ENCODE measurements at regions not wholly inside any gene's neighbourhood (a gene's known extent, or its start where the extent isn't known, plus 50 kb on each side); places are given as distances from the start of the nearest gene placed in this dataset.

GRCh38 chr2:238640486-238640885 lies 207.4 kb upstream of the TWIST2 start:
- WGBS (ENCODE audit: insufficient coverage): 81% methylated on average over 4 of the region's 8 CpGs
- Histone ChIP-seq H3K79me2 (ENCODE audit: insufficient read depth, low read length) (no peaks in the 10 kb centered on the region), H4K20me1 (ENCODE audit: insufficient read depth, low read length) (no peaks in the 10 kb centered on the region), H3K4me3 (replicated peaks in 1 of 3; ENCODE audit: low read depth in 2 of 3, low read length in 3 of 3) (no peak overlapping the region), H3K36me3 (replicated peaks in 1 of 2; ENCODE audit: control insufficient read depth in 1 of 2, insufficient read depth in 2 of 2, low read length in 2 of 2) (no peaks in the 10 kb centered on the region), H2AFZ (ENCODE audit: insufficient read depth, low read depth, low read length, poor library complexity, severe bottlenecking) (no peak overlapping the region), H3K9ac (ENCODE audit: insufficient read depth, low read length, poor library complexity, severe bottlenecking) (no peak overlapping the region), H3K9me3 (replicated peaks in 1 of 2; ENCODE audit: control insufficient read depth in 1 of 2, insufficient read depth in 1 of 2, low read length in 2 of 2) (no peaks in the 10 kb centered on the region), H3K27me3 (ENCODE audit: control insufficient read depth in 2 of 2, insufficient read depth in 2 of 2, low read length in 2 of 2) (no peaks in the 10 kb centered on the region), H3K27ac (ENCODE audit: low read depth in 1 of 2, low read length in 2 of 2) (no peak overlapping the region), H3K4me2 (replicated peaks; ENCODE audit: extremely low read depth, low read length, poor library complexity, severe bottlenecking) (no peak overlapping the region), H3K4me1 (ENCODE audit: control insufficient read depth in 1 of 2, insufficient read depth in 2 of 2, low read length in 2 of 2) (no peaks in the 10 kb centered on the region)
- Mint-ChIP-seq H3K36me3 (no peaks in the 10 kb centered on the region), H3K4me3 (no peak overlapping the region), H3K27ac (no peak overlapping the region), H3K9me3 (peaks cover 0 to 2% (median 0%) of the 10 kb centered on the region in 7 donors), H3K27me3 (ENCODE audit: low read depth in 3 of 3) (peaks cover 0 to 8% (median 3%) of the 10 kb centered on the region in 3 donors), H3K4me1 (peaks cover 2% of the 10 kb centered on the region)
- TF ChIP-seq CTCF (IDR thresholded peaks at IDR 0.05): no peak
- intact Hi-C loops (cut with micrococcal nuclease): no loop called here
- DNase-seq: no peak

- Histone ChIP-seq H3K4me1 (ENCODE audit: control insufficient read depth in 1 of 2, insufficient read depth in 2 of 2, low read length in 2 of 2) (no peaks in the 10 kb centered on the region), H3K36me3 (replicated peaks in 1 of 2; ENCODE audit: control insufficient read depth in 1 of 2, insufficient read depth in 2 of 2, low read length in 2 of 2) (no peaks in the 10 kb centered on the region), H3K9ac (ENCODE audit: insufficient read depth, low read length, poor library complexity, severe bottlenecking) (no peak overlapping the region), H3K4me3 (replicated peaks in 1 of 3; ENCODE audit: low read depth in 2 of 3, low read length in 3 of 3) (no peak overlapping the region), H3K27me3 (ENCODE audit: control insufficient read depth in 2 of 2, insufficient read depth in 2 of 2, low read length in 2 of 2) (no peaks in the 10 kb centered on the region), H3K27ac (ENCODE audit: low read depth in 1 of 2, low read length in 2 of 2) (no peak overlapping the region), H3K9me3 (replicated peaks in 1 of 2; ENCODE audit: control insufficient read depth in 1 of 2, insufficient read depth in 1 of 2, low read length in 2 of 2) (no peaks in the 10 kb centered on the region), H3K79me2 (ENCODE audit: insufficient read depth, low read length) (no peaks in the 10 kb centered on the region), H3K4me2 (replicated peaks; ENCODE audit: extremely low read depth, low read length, poor library complexity, severe bottlenecking) (no peak overlapping the region), H2AFZ (ENCODE audit: insufficient read depth, low read depth, low read length, poor library complexity, severe bottlenecking) (no peak overlapping the region), H4K20me1 (ENCODE audit: insufficient read depth, low read length) (no peaks in the 10 kb centered on the region)
- 92% methylated on average over 9 of the region's 12 CpGs for WGBS (ENCODE audit: insufficient coverage)
- DNase-seq: no peak
- Mint-ChIP-seq H3K36me3 (no peaks in the 10 kb centered on the region), H3K27ac (no peak overlapping the region), H3K4me3 (no peak overlapping the region), H3K4me1 (peaks cover 2% of the 10 kb centered on the region), H3K9me3 (peaks cover 0 to 2% (median 0%) of the 10 kb centered on the region in 7 donors), H3K27me3 (ENCODE audit: low read depth in 3 of 3) (peaks cover 0 to 4% (median 3%) of the 10 kb centered on the region in 3 donors)
- no peak for TF ChIP-seq CTCF (IDR thresholded peaks at IDR 0.05)
- intact Hi-C loops (cut with micrococcal nuclease): no loop called here
Measured at GRCh38 chr2:238642973-238643372, 204.9 kb upstream of the TWIST2 start.

Measured in CD14-positive monocyte (primary cell).